ENCODE measurements at regions not wholly inside any gene's neighbourhood (a gene's known extent, or its start where the extent isn't known, plus 50 kb on each side); places are given as distances from the start of the nearest gene placed in this dataset.

DNA sequence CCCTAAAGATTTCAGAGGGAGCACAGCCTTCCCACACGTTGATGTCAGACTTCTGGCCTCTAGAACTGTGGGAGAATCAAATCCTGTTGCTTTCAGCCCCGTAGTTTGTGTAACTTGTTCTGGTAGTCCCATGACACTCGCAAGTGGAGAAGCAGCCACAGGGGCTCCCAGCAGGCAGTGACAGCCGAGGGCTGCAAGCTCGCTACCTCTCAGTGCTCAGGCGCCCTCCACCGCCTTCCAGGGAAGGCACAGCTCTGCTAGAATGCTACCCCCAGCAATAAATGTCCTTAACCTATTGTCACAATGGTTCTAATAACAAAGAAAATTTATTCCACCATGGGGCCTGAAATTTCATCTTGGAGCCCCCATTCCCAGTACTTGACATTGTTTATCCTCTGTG lies 143.1 kb upstream of the ZNF236 start:
- CTCF ChIA-PET: no interaction called here
- BruUV-seq (replicated peaks): no TSS peak

DNA sequence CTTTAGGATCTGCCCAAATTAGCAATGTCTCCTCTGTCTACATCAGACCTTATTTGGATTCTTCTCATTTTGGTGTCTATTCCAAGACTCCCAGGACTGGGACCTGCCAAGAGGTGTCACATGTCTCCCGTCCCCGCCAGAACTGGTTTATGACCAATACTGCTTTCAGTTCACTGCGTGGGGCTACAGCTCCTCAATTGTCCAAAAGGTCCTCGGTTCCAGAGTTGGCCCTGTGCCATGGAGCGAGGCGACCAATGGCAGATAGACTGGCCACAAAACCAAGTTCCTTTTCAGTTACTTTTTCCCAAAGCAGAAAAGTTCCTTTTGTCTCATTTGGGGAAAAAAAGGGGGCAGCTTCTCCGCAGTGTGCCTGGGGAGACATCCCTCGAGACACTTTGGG lies 144.1 kb upstream of the ZNF236 start:
- no TSS peak for BruUV-seq (replicated peaks)
- Histone ChIP-seq H3K9me2 (ENCODE audit: insufficient read depth) (no peaks in the 10 kb centered on the region), H3K9me3 (ENCODE audit: control insufficient read depth in 1 of 2, insufficient read depth in 1 of 2, low read depth in 1 of 2, low read length in 2 of 2) (no peaks in the 10 kb centered on the region), H3K9ac (ENCODE audit: low read length) (no peak overlapping the region), H3K4me3 (replicated peaks in 1 of 2; ENCODE audit: low read depth in 1 of 2, low read length in 2 of 2) (no peak overlapping the region), H3K4me1 (ENCODE audit: control insufficient read depth in 1 of 2, insufficient read depth in 2 of 2, low read length in 2 of 2) (no peaks in the 10 kb centered on the region), H4K20me1 (ENCODE audit: insufficient read depth) (no peaks in the 10 kb centered on the region), H3K79me2 (ENCODE audit: insufficient read depth, low read length) (no peaks in the 10 kb centered on the region), H2AFZ (ENCODE audit: low read depth, low read length, poor library complexity, severe bottlenecking) (no peak overlapping the region), H3K27ac (ENCODE audit: low read depth, low read length) (no peak overlapping the region), H3K27me3 (ENCODE audit: insufficient read depth, low read length) (peaks cover 4% of the 10 kb centered on the region; the same call in 1 of the 2 replicates), H3K36me3 (ENCODE audit: control insufficient read depth in 1 of 2, insufficient read depth in 2 of 2, low read length in 2 of 2) (no peaks in the 10 kb centered on the region), H3K4me2 (ENCODE audit: low read length) (no peak overlapping the region)
- DNase-seq (ENCODE audit: low read depth, low spot score) (no peak), ATAC-seq (no peak)
- ChIA-PET RAD21 (ENCODE audit: low non-redundant PET in 1 of 2, low total read pairs in 2 of 2, uncharacterized antibody in 2 of 2, unreplicated experiment in 2 of 2) (no interaction called here), POLR2A (no interaction called here), CTCF (no interaction called here)
- intact Hi-C loops (cut with micrococcal nuclease): no loop called here
- TF ChIP-seq, protein P1, sequence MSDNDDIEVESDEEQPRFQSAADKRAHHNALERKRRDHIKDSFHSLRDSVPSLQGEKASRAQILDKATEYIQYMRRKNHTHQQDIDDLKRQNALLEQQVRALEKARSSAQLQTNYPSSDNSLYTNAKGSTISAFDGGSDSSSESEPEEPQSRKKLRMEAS (IDR thresholded peaks at IDR 0.05): no peak
- no peak for TF ChIP-seq SIN3A (IDR thresholded peaks at IDR 0.05; ENCODE audit: low read depth)
- no peak for TF ChIP-seq ZFX (IDR thresholded peaks at IDR 0.05)
- TF ChIP-seq ELF1 (IDR thresholded peaks at IDR 0.05; ENCODE audit: borderline replicate concordance, low read depth): no peak
- TF ChIP-seq, protein P2, sequence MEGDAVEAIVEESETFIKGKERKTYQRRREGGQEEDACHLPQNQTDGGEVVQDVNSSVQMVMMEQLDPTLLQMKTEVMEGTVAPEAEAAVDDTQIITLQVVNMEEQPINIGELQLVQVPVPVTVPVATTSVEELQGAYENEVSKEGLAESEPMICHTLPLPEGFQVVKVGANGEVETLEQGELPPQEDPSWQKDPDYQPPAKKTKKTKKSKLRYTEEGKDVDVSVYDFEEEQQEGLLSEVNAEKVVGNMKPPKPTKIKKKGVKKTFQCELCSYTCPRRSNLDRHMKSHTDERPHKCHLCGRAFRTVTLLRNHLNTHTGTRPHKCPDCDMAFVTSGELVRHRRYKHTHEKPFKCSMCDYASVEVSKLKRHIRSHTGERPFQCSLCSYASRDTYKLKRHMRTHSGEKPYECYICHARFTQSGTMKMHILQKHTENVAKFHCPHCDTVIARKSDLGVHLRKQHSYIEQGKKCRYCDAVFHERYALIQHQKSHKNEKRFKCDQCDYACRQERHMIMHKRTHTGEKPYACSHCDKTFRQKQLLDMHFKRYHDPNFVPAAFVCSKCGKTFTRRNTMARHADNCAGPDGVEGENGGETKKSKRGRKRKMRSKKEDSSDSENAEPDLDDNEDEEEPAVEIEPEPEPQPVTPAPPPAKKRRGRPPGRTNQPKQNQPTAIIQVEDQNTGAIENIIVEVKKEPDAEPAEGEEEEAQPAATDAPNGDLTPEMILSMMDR (IDR thresholded peaks at IDR 0.05 in 2 of 3, conservative IDR thresholded peaks at IDR 0.05 in 1 of 3; ENCODE audit: borderline replicate concordance in 1 of 3, insufficient read depth in 1 of 3, low read depth in 2 of 3, low read length in 2 of 3): no peak
- TF ChIP-seq, protein P3, sequence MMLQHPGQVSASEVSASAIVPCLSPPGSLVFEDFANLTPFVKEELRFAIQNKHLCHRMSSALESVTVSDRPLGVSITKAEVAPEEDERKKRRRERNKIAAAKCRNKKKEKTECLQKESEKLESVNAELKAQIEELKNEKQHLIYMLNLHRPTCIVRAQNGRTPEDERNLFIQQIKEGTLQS (IDR thresholded peaks at IDR 0.05): no peak
- TF ChIP-seq CBX3 (IDR thresholded peaks at IDR 0.05; ENCODE audit: low read depth): no peak
- TF ChIP-seq RAD21 (IDR thresholded peaks at IDR 0.05; ENCODE audit: low read depth): no peak

More for the DNA sequence above, 143.1 kb upstream of the ZNF236 start:
- no peaks in the 10 kb centered on the region for H3K36me3 ChIP-seq (ENCODE audit: control insufficient read depth in 1 of 2, insufficient read depth in 2 of 2, low read length in 2 of 2)
- H3K27ac ChIP-seq (ENCODE audit: low read depth, low read length): no peak overlapping the region
- TF ChIP-seq, protein P3 (IDR thresholded peaks at IDR 0.05): no peak
- TF ChIP-seq EZH2phosphoT487 (IDR thresholded peaks at IDR 0.05; ENCODE audit: borderline replicate concordance) (no peak), ELF1 (IDR thresholded peaks at IDR 0.05; ENCODE audit: borderline replicate concordance, low read depth) (no peak), ZFX (IDR thresholded peaks at IDR 0.05) (no peak), EGR1 (IDR thresholded peaks at IDR 0.05; ENCODE audit: low read depth) (no peak), CEBPB (IDR thresholded peaks at IDR 0.05; ENCODE audit: low read depth) (no peak), SP1 (IDR thresholded peaks at IDR 0.05; ENCODE audit: low read depth) (no peak), FOSL1 (IDR thresholded peaks at IDR 0.05; ENCODE audit: low read depth) (no peak)
- TF ChIP-seq, protein P4, sequence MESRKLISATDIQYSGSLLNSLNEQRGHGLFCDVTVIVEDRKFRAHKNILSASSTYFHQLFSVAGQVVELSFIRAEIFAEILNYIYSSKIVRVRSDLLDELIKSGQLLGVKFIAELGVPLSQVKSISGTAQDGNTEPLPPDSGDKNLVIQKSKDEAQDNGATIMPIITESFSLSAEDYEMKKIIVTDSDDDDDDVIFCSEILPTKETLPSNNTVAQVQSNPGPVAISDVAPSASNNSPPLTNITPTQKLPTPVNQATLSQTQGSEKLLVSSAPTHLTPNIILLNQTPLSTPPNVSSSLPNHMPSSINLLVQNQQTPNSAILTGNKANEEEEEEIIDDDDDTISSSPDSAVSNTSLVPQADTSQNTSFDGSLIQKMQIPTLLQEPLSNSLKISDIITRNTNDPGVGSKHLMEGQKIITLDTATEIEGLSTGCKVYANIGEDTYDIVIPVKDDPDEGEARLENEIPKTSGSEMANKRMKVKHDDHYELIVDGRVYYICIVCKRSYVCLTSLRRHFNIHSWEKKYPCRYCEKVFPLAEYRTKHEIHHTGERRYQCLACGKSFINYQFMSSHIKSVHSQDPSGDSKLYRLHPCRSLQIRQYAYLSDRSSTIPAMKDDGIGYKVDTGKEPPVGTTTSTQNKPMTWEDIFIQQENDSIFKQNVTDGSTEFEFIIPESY (IDR thresholded peaks at IDR 0.05; ENCODE audit: extremely low read depth, insufficient replicate concordance, low read length): no peak
- no peak overlapping the region for H3K9ac ChIP-seq (ENCODE audit: low read length)
- DNase-seq (ENCODE audit: low read depth, low spot score) (no peak), ATAC-seq (no peak)
- no peaks in the 10 kb centered on the region for H3K79me2 ChIP-seq (ENCODE audit: insufficient read depth, low read length)
- intact Hi-C loops (cut with micrococcal nuclease): no loop called here
- no peaks in the 10 kb centered on the region for H3K9me3 ChIP-seq (ENCODE audit: control insufficient read depth in 1 of 2, insufficient read depth in 1 of 2, low read depth in 1 of 2, low read length in 2 of 2)
- RAD21 ChIA-PET (ENCODE audit: low non-redundant PET in 1 of 2, low total read pairs in 2 of 2, uncharacterized antibody in 2 of 2, unreplicated experiment in 2 of 2): no interaction called here
- H3K4me1 ChIP-seq (ENCODE audit: control insufficient read depth in 1 of 2, insufficient read depth in 2 of 2, low read length in 2 of 2): no peaks in the 10 kb centered on the region
- POLR2A ChIA-PET: no interaction called here
- no peak overlapping the region for H3K4me2 ChIP-seq (ENCODE audit: low read length)
- no peaks in the 10 kb centered on the region for H3K9me2 ChIP-seq (ENCODE audit: insufficient read depth)
- no peak overlapping the region for H3K4me3 ChIP-seq (replicated peaks in 1 of 2; ENCODE audit: low read depth in 1 of 2, low read length in 2 of 2)
- peaks cover 4% of the 10 kb centered on the region; the same call in 1 of the 2 replicates for H3K27me3 ChIP-seq (ENCODE audit: insufficient read depth, low read length)
- no peak overlapping the region for H2AFZ ChIP-seq (ENCODE audit: low read depth, low read length, poor library complexity, severe bottlenecking)
- H4K20me1 ChIP-seq (ENCODE audit: insufficient read depth): no peaks in the 10 kb centered on the region

Data from HCT116 (cell line).